ENCODE measurements at regions not wholly inside any gene's neighbourhood (a gene's known extent, or its start where the extent isn't known, plus 50 kb on each side); places are given as distances from the start of the nearest gene placed in this dataset.

DNA sequence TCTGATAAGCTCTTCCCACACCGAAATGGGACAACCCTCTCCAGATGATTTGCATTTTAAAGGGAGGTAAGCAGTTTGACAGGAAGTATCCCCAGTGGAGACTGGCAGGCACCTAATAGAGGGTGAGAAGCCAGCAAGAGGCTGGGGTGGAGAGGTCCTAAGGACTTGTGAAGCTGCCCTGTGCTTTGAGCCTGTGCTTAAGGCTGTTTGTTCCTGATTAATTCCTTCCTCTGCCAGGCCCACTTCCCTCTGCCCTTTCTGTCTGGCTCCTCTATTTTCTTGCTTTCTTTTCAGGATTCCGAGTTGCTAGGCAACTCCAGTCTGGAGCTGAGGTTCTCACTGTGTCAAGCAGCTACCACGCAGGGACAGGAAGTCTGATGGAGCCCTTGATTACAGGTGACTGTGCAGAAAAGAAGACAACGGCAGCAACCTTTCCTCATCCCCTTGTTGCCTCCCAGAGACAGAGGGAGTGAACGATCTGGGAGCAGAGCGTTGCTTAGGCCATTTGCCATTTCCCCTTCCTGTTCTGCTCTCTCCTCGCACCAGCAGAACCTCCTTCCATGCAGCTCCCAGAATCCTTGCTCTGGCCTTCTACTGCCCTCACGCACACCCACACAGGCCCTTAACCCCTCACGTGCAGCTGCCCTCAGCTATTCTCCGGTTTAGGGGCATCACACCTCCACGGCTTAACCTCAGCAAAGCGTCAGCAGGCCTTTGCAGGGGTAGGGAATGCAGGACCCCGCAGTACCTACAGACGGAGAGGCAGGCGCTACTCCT lies 103.6 kb upstream of the CELF4 start:
- FAIRE-seq: no peak

- no peak for FAIRE-seq
Measured at GRCh38 chr18:37667836-37668235, 102.2 kb upstream of the CELF4 start.

DNA sequence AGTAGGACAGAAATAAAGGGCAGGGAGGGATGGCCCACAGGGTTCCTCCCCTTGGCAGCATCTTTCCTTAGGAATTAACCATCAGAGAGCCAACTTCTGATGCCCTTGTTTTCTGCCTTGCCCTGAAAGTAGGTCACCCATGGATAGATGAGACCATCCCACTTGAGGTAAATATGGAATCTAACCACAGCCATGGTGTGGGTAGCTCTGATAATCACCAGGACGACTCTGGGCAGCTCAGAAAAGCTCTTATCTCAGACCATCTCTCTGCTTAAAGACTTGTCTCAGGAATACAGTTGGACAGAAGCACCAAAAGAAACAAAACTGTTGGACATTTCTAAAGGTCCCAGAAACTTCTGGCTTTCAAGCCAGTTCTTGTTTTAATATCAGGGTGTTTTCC lies 101.4 kb upstream of the CELF4 start:
- FAIRE-seq: no peak

DNA sequence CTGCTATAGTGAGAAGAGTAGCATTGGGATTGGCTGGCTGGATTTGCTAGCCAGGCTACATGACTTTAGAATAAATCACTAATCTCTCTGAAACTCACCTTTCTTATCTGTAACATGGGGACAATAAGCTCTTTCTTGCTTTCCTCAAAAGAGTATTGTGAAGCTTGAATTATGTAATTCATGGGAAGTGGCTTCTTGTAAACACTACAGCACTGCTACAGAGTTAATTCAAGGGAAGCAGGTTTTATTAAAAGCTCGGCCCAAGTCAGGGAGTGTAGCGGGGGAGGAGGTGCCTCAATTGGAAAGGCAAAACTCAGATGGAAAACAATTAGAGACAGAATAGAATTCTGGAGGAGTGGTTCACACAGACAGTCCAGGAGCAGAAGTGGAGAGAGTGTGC lies 100.9 kb upstream of the CELF4 start:
- FAIRE-seq: no peak

DNA sequence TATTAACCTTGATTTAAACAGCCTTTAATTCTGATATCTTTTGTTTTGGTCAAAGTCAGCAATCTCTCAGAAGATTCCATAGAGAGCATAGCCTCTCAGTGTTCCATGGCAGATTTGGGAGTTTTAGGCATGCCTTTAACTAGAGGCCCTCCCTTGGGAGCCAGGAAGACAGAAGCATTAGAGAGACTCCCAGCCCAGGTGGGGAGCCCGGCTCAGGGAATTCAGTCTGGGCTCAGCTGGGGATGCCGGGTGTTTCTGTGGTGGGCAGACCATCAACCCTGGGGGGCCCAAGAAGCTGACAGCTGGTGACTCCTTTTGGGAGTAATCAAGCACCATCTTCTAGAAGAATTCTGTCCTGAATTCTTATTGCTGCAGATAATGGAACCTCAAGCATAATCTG lies 99.7 kb upstream of the CELF4 start:
- FAIRE-seq: no peak

DNA sequence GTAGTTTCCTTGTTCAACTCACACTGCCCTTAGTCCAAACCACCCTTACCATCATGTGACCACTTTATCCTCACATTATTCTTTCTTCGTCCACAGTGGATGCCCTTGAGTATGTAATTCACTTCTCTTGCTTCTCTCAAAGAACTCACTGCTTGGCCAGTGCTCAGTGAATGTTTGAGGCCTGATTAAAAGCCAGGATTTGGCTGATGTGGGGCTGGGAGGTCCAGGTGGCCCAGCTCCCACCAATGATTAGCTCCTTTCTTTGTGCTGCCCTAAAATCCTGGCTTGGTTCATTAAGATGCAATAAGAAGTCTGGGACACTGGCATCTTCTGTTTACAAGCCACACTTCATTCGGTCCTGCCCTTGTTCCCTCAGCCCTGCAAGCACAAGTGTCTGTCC lies 97.8 kb upstream of the CELF4 start:
- FAIRE-seq: no peak

GRCh38 chr18:37662546-37663339 lies 97.1 kb upstream of the CELF4 start:
- no peak for FAIRE-seq

- FAIRE-seq: no peak
Measured at GRCh38 chr18:37662099-37662498, 96.5 kb upstream of the CELF4 start.

DNA sequence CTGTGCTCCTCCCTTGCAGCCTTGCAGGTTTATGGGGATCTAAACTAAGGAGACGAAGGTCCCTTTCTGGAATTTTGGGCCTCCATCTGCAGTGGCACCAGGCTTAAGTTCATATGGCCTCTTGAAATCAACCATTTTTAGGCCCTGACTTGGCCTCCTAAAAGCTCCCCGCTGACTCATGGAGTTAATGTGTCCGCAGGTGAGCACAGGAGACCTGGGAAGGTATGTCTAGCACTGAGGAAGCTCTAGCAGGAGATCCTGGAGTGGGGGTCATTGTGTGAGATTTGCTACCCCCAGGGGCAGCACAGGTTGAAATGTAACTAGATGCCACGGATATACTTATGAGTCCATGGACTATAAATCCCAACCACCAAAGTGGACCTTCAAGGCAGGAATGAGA lies 95.9 kb upstream of the CELF4 start:
- FAIRE-seq: no peak

DNA sequence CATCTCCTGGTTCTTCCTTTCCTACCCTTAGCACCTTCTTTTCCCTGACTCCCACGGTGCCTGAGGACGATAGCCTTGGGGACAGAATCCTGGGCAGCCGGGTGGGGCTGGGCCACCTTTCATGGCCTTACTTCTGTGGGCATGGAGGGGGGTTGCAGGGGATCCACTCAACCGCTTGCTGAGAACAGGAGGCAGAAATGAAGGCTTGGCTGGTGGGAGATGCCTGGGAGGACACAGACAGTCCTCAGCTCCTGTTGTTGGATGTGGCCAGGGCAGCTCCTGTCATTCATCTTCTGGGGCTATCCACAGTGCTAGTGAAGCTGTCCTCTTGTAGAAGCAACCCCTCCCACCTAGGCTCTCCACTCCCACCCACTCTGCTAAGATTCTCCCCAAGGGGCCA lies 95.5 kb upstream of the CELF4 start:
- no peak for FAIRE-seq

DNA sequence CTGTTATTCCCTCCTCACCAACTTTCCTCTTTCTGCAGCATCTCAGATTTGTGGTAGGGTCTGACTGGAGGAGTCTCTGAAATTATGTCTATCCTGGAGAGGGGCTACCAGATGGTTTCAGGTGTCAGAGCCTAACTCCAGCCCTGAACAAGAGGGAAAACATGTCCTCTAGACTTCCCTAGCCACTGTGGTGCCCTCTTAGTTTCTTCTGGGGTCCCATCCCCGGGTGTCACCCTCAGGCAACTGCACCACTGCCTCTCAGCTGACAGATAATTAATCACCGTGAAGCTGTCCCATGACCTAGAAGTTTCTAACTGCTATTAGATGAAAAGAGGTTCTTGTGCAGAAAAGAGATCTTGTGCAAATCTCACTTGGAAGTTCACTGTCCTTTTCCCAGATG lies 95.1 kb upstream of the CELF4 start:
- no peak for FAIRE-seq

DNA sequence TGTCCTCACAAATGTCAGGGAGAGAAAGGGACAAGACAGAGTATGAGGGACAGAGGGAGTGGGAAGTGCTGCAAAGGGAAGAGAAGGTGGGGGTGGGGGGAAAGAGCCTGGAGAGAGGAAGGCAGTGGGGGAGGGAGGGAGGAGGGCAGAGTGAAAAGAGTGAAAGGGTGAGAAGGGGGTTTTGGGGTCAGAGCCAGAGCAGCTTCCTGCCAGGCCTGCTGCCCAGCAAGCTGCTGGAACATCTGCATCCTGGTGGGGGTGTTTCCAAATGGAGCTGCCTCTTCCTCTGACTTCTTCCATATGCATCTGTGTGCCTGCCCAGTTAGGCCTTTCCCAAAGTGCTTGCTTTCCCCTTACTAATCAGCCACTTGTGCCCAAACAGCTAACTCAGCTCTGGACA lies 94.3 kb upstream of the CELF4 start:
- no peak for FAIRE-seq

DNA sequence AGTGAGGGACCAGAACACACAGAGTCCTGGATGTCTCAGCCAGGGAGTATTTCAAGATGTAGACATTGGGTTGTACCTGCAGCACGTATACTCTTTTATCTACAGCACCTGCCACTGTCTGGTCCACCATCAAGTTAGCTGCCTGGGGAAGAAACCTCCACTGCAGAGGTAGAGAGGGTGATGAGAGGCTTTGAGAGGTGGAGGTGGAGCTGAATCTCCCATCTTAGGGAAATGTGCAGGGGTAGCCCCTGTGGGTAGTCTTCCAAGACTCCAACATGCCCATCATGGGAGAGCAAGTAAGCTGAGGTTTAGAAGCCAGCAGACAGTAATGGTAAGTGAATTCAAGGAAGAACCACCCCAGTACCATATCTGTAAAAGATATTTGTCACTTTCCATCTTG lies 93.3 kb upstream of the CELF4 start:
- no peak for FAIRE-seq

- no peak for FAIRE-seq
Measured at GRCh38 chr18:37657493-37657892, 91.9 kb upstream of the CELF4 start.

DNA sequence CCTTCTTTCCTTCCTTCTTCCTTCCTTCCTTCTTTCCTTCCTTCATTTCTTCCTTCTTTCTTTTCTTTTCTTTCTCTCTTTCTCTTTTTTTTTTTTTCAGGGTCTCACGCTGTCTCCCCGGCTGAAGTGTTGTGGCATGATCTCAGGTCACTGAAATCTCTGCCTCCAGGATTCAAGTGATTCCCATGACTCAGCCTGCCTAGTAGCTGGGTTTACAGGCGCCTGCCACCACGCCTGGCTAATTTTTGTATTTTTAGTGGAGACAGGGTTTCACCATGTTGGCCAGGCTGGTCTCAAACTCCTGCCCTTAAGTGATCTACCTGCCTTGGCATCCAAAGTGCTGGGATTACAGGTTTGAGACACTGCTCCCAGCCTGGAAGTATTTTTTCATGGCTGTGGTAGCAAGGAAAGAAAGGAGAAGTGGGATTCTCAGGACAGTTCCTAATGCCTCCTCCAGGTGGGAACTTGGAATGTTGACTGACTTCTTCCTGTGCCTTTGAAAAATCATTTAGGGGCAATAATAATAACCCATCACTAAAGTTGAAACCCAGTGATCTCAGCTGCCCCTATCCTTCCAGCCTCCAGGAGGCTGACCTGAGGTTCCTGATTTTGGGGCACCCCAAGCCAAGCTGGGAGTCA lies 89.3 kb upstream of the CELF4 start:
- no peak for FAIRE-seq

DNA sequence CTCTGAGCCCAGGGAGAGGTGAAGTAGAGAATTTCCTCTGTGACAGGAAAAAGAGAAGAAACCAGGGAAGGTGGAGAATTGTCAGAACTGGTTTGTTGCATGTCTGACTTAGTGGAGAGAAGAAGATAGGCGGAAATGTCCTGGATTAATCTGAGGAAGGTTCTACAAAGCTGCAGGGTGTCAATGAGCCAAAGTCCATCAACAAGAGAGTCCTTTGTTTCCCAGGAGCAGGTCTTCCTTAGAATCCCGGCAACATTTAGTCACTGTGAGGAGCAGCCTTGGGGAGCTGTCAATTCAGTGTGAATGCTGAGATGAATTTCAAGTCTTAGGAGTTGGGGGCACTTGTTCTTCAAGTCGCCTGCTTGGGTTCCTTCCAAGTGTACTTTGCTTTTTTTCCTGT lies 88.4 kb upstream of the CELF4 start:
- FAIRE-seq: no peak

- no peak for FAIRE-seq
Measured at GRCh38 chr18:37653618-37654017, 88.0 kb upstream of the CELF4 start.

- no peak for FAIRE-seq
Measured at GRCh38 chr18:37649930-37650329, 84.3 kb upstream of the CELF4 start.

DNA sequence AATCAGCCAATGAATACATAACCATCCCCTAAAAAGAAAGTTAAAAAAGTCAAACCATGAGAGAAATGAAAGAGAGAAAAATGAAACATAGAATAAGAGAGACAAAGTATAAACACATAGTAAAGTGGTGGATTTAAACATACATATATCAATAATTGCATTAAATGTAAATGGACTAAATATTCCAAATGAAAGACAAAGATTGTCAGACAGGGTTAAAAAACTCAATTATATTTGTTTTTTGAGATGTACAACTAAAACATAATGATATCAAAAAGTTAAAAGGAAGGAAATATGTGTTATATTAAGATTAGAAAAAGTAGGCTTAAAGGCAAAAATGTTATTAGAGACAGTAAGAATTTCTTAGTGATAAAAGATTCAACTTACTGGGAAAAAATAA lies 83.8 kb upstream of the CELF4 start:
- FAIRE-seq: no peak

DNA sequence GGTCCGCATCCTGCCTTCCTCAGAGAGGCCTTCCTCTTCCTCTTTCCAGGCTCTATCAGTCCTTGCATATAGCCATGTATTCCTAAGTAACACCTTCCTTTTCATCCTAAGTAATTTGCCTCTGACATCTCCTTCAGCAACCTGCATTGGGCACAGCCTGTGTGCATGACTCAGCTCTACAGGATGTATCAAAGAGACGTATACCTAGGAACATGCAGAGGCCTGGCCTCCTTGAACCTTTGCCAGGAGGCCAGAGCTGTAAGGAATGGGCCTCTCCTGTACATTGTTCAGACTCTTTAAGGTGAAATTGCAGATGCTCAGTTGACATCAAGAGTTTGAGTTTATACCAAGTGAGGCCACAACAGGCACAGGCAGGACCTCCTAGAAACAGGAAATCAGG lies 76.0 kb upstream of the CELF4 start:
- FAIRE-seq: no peak

DNA sequence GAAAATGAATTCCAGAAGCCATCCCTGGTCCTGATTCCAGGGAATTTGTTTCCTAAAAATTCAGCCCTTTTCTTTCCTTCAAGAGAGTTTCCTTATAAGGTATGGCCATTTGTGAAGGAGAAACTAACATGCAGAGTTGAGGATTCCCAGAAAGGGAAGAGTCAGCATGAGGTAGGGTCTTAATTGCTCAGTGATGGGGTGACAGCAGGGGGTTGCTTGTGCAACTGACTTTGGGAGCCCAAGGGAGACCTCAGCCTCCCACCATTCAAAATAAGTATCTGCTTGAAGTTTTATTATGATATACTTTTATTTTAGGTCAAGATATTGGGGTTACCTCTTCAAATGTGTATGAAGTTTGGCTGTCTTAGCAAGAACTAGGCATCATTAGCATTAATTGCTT lies 74.9 kb upstream of the CELF4 start:
- no peak for FAIRE-seq

DNA sequence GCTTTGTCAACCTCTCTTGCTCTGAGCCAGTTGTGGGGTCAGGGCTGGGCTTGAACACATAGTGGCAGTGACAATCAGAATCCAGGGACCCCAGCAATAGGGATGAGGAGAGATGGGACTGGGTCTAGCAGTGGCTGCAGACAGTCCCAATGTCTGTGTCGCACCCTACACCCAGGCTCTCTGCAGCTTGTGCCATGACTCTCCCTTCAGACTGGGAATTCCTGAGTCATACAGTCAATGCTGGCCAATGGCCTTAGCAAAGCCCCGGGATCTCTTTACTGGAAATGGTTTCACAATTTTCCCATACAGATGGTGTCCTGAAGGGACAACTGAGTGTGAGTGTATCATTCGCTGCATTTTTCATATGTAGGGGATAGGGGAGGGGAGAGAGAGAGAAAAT lies 74.2 kb upstream of the CELF4 start:
- FAIRE-seq: no peak

DNA sequence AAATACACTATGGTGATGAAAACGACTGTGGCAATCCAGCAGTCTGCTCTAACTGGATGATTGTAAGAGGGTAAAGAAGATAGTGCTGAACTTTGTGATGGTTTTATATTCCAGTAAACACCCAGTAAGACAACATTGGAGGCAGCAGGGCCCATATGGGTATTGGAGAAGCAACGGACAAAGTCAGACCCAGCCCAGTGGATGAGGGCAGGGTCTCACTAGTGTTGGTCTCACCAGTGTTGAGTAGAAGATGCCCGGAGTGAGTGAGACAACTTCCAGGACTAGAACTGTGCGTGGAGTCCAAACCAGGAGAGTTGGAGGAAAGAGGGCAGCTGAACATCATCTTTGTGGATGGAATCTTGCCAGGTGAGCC lies 71.9 kb upstream of the CELF4 start:
- FAIRE-seq: no peak

DNA sequence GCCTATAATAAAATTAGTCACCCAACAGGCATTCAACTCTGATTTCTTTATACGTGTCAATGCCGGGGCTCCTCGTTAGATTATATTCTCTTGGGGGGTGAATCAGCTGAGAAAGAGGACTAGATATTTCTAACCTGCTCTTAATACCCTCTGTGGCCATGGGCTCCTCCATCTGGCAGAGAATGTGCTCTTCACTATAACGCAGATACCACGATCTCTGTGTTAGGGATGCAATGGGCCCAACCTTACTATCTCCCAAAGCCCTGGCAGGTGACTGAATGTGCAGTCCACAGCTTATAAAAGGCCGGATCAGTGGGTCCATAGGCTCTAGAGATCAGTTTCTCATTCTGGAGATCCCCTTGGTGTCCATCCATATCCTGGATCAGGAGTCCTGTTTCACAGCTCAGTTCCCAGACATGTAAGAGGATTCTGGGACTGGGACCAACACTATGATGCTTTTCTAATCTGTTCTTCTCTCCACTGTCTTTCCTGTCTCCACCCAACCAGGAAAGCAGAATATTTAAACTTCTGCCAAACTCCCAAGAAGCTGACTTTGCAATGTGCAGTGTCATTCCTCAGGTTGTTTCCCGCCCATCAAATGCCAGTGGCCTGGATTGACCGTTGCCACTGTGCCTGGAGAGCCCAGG lies 71.4 kb upstream of the CELF4 start:
- no peak for FAIRE-seq

Measured in TTC549 (cell line).